Liver (tissue), 8 donors: ENCODE measurements at regions not wholly inside any gene's neighbourhood (a gene's known extent, or its start where the extent isn't known, plus 50 kb on each side); places are given as distances from the start of the nearest gene placed in this dataset.
A peak's percentile ranks its signal among the peaks of the same experiment; 100 is the strongest.

Source experiments
- DNase-seq: peaks from one replicate; pipeline ENCODE4 v3.0.0-alpha.2; 2017; ENCODE audit warnings: low spot score
- H3K27ac ChIP-seq, 2 donors: one replicate each; pipeline ENCODE4 v1.7.0; 2013; ENCODE audit warnings: inconsistent platforms in 2 of 2, low read length in 2 of 2, control low read depth in 1 of 2, low read depth in 1 of 2, mild to moderate bottlenecking in 1 of 2
- H3K27me3 ChIP-seq, 4 donors: one replicate each; pipeline versions ENCODE4 v1.6.1 to v1.7.0; 2013; ENCODE audit warnings: low read length in 3 of 4, inconsistent platforms in 1 of 4, mild to moderate bottlenecking in 1 of 4, moderate library complexity in 1 of 4; ENCODE audit not compliant: control insufficient read depth in 4 of 4, insufficient read depth in 4 of 4
- H3K36me3 ChIP-seq, 4 donors: one replicate each; pipeline versions ENCODE4 v1.6.1 to v1.7.0; 2013; ENCODE audit warnings: low read length in 3 of 4, mild to moderate bottlenecking in 3 of 4, low read depth in 1 of 4, moderate library complexity in 1 of 4; ENCODE audit not compliant: control insufficient read depth in 4 of 4, insufficient read depth in 3 of 4
- H3K4me1 ChIP-seq, 4 donors: one replicate each; pipeline versions ENCODE4 v1.6.1 to v1.7.0; 2013; ENCODE audit warnings: low read length in 3 of 4, mild to moderate bottlenecking in 3 of 4, moderate library complexity in 1 of 4; ENCODE audit not compliant: control insufficient read depth in 4 of 4, insufficient read depth in 4 of 4
- H3K4me3 ChIP-seq, 3 donors: one replicate each; pipeline versions ENCODE4 v1.6.1 to v1.7.0; 2013; ENCODE audit warnings: low read length in 3 of 3, control low read depth in 1 of 3, low read depth in 1 of 3, mild to moderate bottlenecking in 1 of 3
- H3K9ac ChIP-seq, 2 donors: one replicate each; pipeline ENCODE4 v1.7.0; 2013; ENCODE audit warnings: low read length in 2 of 2, mild to moderate bottlenecking in 2 of 2, moderate library complexity in 2 of 2, control low read depth in 1 of 2, low read depth in 1 of 2
- H3K9me3 ChIP-seq, 4 donors: one replicate each; pipeline versions ENCODE4 v1.6.1 to v1.7.0; 2013; ENCODE audit warnings: low read length in 3 of 4; ENCODE audit not compliant: control insufficient read depth in 4 of 4
- ATF3 ChIP-seq: IDR thresholded peaks from 2 replicates; pipeline ENCODE4 v1.6.1; 2016; ENCODE audit warnings: antibody characterized with exemption
- CTCF ChIP-seq: fragments of 150-350 bp; IDR thresholded peaks from 2 replicates; pipeline ENCODE4 v1.5.1; 2017; ENCODE audit warnings: improper control_type of control experiment, low read depth, low read length; ENCODE audit not compliant: missing input control
- EGR1 ChIP-seq, 2 donors: IDR thresholded peaks; 2 replicates each; pipeline ENCODE4 v1.6.1; 2016 to 2018; ENCODE audit warnings: antibody characterized with exemption in 2 of 2, low read depth in 2 of 2
- FOXA1 ChIP-seq: IDR thresholded peaks from 2 replicates; pipeline ENCODE4 v1.6.1; 2016; ENCODE audit warnings: antibody characterized with exemption
- FOXA2 ChIP-seq: IDR thresholded peaks from 2 replicates; pipeline ENCODE4 v1.6.1; 2016; ENCODE audit warnings: antibody characterized with exemption
- GABPA ChIP-seq, 2 donors: IDR thresholded peaks in 1 of 2; conservative IDR thresholded peaks in 1 of 2; 2 replicates each; pipeline ENCODE4 v1.6.1; 2016; ENCODE audit warnings: antibody characterized with exemption in 2 of 2, mild to moderate bottlenecking in 1 of 2, moderate library complexity in 1 of 2
- HNF4A ChIP-seq, 2 donors: conservative IDR thresholded peaks; 2 replicates each; pipeline ENCODE4 v1.6.1; 2016; ENCODE audit warnings: antibody characterized with exemption in 2 of 2, mild to moderate bottlenecking in 2 of 2
- HNF4G ChIP-seq: IDR thresholded peaks from 2 replicates; pipeline ENCODE4 v1.6.1; 2016; ENCODE audit warnings: antibody characterized with exemption
- JUND ChIP-seq, 2 donors: IDR thresholded peaks; 2 replicates each; pipeline ENCODE4 v1.6.1; 2016; ENCODE audit warnings: antibody characterized with exemption in 2 of 2
- MAX ChIP-seq: IDR thresholded peaks from 2 replicates; pipeline ENCODE4 v1.6.1; 2016; ENCODE audit warnings: antibody characterized with exemption
- NR2F2 ChIP-seq: IDR thresholded peaks from 2 replicates; pipeline ENCODE4 v1.6.1; 2016; ENCODE audit warnings: antibody characterized with exemption
- RAD21 ChIP-seq, 2 donors: IDR thresholded peaks; 2 replicates each; pipeline ENCODE4 v1.6.1; 2016; ENCODE audit warnings: antibody characterized with exemption in 2 of 2, mild to moderate bottlenecking in 2 of 2
- REST ChIP-seq: IDR thresholded peaks from 2 replicates; pipeline ENCODE4 v1.6.1; 2016; ENCODE audit warnings: antibody characterized with exemption, mild to moderate bottlenecking
- RXRA ChIP-seq, 2 donors: IDR thresholded peaks; 2 replicates each; pipeline ENCODE4 v1.6.1; 2017 to 2018; ENCODE audit warnings: antibody characterized with exemption in 2 of 2, mild to moderate bottlenecking in 1 of 2
- SP1 ChIP-seq: IDR thresholded peaks from 2 replicates; pipeline ENCODE4 v1.6.1; 2018; ENCODE audit warnings: antibody characterized with exemption, mild to moderate bottlenecking
- TAF1 ChIP-seq: conservative IDR thresholded peaks from 2 replicates; pipeline ENCODE4 v1.6.1; 2016; ENCODE audit warnings: antibody characterized with exemption, mild to moderate bottlenecking
- YY1 ChIP-seq: IDR thresholded peaks from 2 replicates; pipeline ENCODE4 v1.6.1; 2016; ENCODE audit warnings: antibody characterized with exemption, mild to moderate bottlenecking
- ZBTB33 ChIP-seq: IDR thresholded peaks from 2 replicates; pipeline ENCODE4 v1.6.1; 2016; ENCODE audit warnings: antibody characterized with exemption
- WGBS: extraction: QIAGEN DNeasy Blood & Tissue Kit; methylation state at CpG from one replicate; pipeline ENCODE4 v1.1.7; 2013; 5-methylcytosine and 5-hydroxymethylcytosine counted together
- donor health status: healthy.
- donor health status: healthy.
- donor health status: healthy.
- donor health status: healthy.
- donor health status: healthy.

- H3K4me1 ChIP-seq = peaks cover 2 to 10% (median 4%) of the 10 kb centered on the region in 4 donors
- H3K36me3 ChIP-seq = no peaks in the 10 kb centered on the region
- DNase-seq = no peak
- peak overlapping the region in 1 of 2 donors; percentile 34 for H3K27ac ChIP-seq
- H3K4me3 ChIP-seq = no peak overlapping the region
- no peaks in the 10 kb centered on the region for H3K27me3 ChIP-seq
- WGBS = 82% methylated on average over 4 of the region's 4 CpGs
- no peak for TF ChIP-seq NR2F2
- TF ChIP-seq EGR1 (IDR thresholded peaks at IDR 0.05; ENCODE audit: low read depth in 2 of 2) = no peak
- no peak for TF ChIP-seq CTCF
- TF ChIP-seq RXRA (IDR thresholded peaks at IDR 0.05) = no peak
- no peak for TF ChIP-seq REST
- no peak for TF ChIP-seq FOXA2
- no peak for TF ChIP-seq JUND (IDR thresholded peaks at IDR 0.05)
- no peak for TF ChIP-seq FOXA1
- TF ChIP-seq HNF4G = no peak
- no peak for TF ChIP-seq YY1
- TF ChIP-seq MAX = no peak
- TF ChIP-seq HNF4A (conservative IDR thresholded peaks at IDR 0.05) = no peak
- no peak for TF ChIP-seq RAD21 (IDR thresholded peaks at IDR 0.05)
- TF ChIP-seq GABPA (IDR thresholded peaks at IDR 0.05 in 1 of 2, conservative IDR thresholded peaks at IDR 0.05 in 1 of 2) = no peak
- no peak for TF ChIP-seq SP1
- TF ChIP-seq TAF1 = no peak
- TF ChIP-seq ZBTB33 = no peak
- no peak for TF ChIP-seq ATF3
- no peak overlapping the region for H3K9ac ChIP-seq
- H3K9me3 ChIP-seq = no peaks in the 10 kb centered on the region
Observed at GRCh38 chr21:41561701-41562100, 53.7 kb upstream of the TMPRSS2 start.
